Left hindlimb (tissue), 1 donor: ENCODE measurements at regions not wholly inside any gene's neighbourhood (a gene's known extent, or its start where the extent isn't known, plus 50 kb on each side); places are given as distances from the start of the nearest gene placed in this dataset.
"Not testable (repeated sequence)": the region's sequence is repeated elsewhere in the genome, so short reads cannot be mapped to it uniquely, and the experiment has no call there.

Source experiments
- DNase-seq: peaks from one replicate; pipeline ENCODE4 v3.0.0-alpha.2; 2018

DNA sequence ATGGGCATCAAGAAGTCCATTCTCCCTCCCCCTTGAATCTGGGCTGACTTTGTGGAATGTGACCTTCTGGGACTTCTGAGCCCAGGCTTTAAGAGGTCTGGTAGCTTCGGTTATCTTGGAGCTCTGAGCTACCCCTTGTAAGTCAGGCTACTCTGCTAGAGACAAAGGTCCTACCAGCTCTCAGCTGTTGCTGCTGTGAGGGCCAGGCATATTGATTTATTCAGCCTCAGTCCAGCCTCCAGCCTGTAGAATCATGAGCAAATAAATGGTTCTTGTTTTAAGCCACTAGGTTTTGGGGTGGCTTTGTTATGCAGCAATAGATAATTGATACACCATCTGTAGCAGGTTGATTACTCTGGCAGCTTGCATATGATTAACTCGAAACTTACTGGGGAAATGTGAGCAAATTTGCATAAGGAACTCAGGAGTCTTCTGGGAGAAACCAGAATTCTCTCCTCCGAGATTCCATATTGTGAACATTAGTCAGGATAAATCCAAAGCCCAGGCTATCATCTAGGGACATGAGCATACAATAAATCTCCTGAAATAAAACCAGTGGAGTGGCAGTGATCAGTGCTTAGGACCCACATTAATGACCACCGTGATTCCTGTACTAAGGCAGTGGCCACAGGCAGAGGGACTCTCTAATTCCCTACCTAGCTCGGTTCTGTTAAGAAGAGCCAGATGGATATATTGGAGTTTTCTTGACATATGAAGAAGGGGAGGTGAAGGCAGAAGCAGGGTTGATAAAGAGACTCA lies 336.1 kb downstream of the CDC5L start:
- no peak for DNase-seq

DNA sequence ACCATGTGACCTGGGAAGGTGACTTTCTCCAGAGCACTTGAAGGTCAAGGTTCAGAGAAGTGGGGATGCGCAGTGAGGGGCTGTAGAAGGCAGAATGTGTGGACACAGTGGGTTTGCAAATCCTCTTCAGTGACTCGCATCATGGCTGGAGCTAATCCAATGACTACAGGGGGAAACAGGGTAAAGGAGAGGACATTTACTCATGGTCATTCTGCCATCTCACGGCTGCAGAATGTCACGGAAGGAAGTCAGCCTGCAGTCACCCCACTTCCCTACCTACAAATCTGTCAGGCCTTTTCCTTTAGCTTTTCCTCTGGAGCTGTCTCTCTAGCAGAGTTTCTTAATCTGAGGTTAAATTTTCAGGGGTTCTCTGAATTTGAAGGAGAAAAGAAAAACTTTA lies 337.6 kb downstream of the CDC5L start:
- no peak for DNase-seq

DNA sequence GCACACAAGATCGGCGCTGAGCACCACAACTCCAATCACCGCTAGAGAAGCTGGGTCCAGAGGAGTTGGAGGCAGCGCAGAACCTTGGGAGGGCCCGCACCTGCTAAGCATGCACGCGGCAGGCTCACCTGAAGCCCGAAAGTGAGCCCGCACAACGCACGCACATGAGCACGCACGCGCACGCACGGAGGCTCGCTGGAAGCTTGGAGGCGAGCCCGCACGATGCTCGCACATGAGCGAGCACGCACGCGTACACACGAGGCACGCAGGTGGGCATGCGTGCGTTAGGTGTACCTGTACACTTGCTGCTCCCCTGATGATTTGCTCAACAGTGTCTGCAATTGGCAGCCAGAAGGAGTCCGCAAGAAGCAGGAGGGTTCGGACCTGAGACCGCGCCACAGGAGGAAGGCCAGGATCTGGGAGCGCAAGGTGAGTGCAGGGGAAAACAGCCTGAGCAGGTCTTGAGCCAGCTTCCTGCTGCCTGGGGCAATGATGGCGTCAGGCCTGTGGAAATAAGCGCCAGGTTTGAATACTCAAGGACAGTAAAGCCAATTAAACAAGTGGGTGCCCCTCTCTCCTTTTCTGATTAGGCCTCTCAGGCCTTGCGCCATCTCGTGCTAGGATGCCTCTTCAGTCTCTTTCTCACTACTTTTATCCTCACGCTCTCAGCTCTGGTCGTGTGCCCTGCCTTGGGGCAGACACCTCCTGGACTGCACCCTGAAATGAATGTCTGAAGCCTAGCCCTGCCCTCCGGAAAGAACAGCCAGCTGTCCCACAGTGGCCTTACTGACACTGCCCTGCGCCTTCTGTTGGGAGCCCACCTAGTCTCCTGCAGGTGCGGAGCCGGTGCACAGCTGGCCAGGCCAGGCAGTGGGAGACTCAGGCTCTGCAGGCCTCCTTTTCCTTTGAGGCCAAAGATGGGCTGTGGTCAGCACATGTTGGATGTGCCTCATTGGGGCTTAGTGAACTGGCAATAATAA lies 340.4 kb downstream of the CDC5L start:
- no peak for DNase-seq

DNA sequence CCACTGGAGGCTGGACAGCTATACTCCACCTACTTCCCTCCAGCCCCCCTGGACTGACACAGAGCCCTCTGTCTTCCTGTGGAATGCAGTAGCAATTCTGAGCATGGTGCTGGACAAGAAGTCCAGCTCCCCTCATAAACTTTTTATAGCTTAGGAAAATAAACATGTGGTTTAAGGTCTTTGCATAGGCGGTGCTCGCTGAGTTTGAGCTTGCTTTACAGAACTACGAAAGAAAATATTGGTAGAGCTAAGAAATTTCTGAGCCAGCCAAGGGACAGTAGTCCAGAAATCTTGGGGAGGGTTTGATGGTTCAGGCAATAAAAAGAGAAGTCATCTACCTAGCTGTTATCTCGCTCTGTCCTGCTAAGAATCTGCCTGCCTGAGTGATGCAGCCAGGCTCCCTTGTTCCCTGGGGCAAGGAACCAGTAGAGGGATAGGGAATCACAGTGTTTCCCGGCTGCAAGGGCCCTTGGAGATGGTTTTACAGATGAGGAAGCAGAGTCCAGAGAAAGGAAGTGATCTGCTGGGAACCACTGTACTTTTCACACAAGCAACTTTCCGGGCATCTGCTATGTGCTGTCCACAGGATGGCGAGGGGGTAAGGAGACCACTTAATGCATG lies 343.4 kb downstream of the CDC5L start:
- peak; percentile 46 for DNase-seq

DNA sequence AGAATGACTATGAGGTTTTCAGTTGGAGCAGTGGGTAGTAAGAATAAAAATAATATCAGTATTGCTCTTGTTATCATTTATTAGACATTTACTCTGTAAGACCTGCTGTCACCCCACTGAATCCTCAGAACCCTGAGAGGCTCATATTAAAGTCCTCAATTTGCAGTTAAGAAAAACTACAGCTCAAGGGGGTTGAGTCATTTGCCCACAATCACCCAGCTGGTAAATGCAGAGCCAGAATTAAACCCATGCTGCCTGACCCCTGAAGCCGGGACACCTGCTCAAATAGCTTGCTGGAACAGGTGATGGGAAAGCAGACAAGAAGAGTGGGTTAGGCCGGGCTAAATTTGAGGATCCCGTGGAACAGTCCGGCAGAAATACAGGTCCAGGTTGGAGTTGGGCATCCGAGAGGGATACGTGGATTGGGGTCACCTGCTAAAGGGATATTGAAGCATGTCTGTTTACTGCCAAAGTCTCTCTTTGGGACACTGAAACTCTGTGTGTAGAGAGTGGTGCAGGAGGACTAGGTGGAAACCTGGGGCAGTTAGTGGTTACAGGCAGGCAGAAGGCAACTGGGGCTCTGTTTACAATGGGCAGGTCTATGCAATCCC lies 344.1 kb downstream of the CDC5L start:
- no peak for DNase-seq

DNA sequence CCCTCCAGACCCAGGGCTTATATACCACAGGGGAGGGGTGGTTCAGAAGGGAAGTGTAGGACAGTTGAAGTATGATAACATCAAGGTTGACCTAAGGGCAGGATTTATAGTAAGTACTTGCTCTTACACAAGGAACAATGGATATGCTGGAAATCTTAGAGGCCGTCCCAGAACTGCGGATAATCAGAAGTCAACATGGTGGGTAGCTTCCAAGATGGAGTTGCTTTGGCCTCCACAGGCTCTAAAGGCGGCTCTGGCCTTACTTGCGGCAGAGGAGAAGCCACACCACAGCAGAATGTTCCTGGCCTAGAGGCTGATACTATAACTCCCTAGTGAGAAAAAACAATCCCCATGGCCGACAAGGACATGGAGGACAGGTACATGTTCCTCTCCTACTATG lies 344.7 kb downstream of the CDC5L start:
- DNase-seq, result no peak

DNA sequence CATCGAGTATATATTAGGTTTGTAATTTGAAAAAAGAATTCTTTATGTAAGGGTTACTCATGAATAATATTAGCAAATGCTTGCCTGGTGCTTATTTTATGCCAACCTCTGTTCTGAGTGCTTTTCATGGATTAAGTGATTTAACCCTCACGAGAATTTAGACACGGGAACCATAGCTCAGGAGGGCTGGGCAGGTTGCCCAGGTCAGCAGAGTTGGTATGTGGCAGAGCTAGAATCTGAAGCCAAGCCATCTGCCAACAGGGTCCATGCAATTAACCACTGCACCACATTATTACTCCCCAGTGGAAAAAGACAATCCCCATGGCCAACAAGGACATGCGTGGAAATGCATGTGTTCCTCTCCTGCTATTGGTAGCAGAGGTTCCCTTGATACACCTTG lies 345.6 kb downstream of the CDC5L start:
- DNase-seq, result no peak

DNA sequence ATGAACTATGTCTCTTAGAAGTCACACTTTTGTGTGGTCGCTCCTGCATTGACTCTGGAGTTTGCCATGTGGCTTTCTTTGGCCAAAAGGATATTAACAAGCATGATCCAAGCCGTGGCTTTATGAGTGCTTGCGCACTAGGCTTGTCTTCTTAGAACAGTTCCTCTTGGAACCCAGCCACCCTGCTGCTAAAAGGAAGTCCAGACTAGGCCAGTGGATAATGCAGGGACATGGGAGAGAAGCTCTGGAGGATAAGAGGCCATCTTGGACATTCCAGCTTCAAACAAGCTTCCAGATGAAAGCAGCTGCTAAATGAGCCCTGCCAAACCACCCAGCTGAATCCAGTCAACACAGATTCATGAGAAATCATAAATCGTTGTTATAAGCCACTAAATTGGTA lies 346.4 kb downstream of the CDC5L start:
- peak; percentile 55 for DNase-seq

DNA sequence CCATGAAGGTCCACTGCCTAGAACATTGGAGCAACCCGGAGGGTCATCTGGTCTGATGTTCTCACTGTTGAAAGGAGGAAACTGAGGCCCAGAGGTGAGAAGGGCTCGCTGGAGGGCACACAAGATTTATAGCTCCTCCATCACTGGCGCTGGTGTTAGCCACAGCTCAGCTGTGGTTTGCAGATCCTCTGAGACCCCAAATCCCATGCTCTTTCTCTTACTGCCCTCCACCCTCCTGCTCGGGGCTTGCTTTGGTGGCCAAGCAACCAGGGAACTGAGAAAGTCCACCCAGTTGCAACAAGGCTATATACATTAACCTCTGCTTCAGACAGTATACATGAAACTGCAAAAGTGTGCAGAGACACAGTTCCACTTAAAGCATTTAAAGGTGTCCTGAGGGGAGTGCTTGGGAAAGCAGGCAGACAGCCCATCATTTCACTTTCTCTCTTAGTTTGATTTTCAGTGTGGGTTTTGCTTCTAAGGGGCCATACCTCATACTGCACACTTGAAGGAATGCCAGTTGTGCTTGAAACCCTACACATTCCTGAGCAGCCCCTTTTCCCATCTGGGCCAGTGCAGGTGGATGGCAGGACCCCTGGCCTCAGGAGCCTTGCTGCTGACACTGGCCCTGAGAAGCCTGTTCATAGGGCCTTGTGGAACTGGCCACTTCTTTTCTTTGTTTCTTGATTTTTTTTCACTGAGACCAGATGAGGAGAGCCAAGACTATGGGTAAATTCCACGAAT lies 347.6 kb downstream of the CDC5L start:
- DNase-seq, result no peak

DNA sequence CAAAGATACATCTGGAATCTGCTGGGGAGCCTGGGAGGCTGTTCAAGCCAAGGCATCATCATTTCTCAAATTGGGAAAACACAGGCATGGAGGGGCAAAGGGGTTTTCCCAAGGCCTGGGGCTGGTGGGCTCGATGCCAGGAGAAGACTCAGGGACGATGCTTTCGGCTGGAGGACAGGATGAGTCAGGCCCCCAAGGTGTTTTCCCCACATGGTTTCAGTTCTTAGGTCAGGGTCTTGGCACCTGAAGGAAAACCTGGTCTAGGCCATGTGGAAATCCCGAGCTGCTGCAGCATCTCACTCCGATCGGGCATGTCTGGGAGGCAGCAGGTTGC lies 348.1 kb downstream of the CDC5L start:
- DNase-seq, result no peak

DNA sequence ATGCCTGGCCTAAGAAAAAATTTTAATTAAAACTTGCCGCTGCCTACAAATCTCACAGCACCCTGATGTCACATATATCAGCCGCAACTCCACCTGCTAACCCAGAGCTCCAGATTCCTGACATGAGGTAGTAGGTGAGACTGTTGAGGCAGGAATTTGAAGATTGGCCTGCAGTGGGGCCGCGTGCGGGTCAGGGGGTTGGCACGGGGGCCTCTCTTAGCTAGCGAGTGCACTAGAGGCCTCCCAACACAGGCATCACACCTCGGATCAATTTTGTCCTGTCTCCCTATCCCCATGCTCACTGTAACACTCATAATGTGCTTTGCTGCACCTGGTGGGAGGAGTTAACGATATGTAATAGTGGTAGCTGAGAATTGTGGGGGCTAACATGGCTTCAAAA lies 349.8 kb downstream of the CDC5L start:
- no peak for DNase-seq

DNA sequence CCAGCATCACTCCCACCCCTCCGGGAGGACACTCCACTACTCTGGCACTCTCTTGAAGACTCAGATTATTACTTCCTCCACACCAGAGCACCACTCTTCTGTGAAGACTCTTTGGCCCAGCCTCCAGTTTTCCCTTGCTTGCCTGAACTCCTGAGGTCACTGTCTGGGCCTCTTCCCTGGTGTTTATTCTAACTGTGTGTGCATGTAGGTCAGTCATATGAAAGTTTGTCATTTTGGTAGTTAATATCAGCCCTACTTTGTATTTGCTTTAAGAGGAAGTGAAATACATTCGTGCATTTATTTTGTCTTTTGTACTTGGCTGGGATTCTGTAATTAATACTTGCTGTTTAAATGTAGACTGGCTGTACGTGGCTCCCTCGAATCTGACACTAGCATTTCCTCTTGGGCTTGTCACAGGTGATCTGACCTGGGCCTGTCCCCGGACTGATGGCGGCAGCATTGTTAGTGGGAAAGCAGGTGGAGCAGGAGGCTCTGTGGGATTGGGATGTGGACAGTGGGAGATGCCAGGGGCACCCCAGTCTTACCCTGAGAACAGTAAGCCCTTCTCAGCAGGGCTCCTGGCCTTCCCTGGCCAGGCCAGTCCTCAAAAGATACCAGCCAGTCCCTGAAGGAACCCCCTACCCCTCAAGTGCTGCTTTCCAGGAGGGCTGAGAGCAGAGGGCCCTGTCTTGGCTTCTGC lies 350.5 kb downstream of the CDC5L start:
- DNase-seq, result no peak

DNA sequence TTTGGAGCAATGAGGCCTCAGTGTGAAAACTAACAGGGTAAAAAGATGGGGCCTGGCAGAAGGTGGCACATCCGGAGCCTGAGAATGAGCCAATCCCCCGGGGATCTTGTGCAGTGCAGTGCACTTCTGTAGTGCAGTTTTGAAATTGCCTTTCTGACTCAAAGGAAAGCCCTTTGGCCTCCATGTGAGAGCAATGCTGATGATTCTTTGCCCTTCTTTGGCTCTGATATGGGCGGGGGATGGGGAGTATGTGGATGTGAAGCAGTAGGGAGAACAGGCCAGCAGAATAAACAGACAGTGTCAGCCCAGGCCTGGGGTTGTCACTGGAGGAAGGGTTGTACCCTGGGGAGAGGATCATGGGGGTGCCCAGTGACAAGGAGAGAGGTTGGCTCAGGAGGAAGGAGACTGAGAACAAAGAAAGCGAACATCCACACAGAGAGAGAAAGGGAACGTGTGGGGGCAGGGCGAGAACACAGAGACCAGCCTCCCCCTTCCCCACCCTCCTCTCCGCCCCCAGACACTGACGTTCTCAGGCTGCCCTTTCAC lies 351.2 kb downstream of the CDC5L start:
- no peak for DNase-seq

DNA sequence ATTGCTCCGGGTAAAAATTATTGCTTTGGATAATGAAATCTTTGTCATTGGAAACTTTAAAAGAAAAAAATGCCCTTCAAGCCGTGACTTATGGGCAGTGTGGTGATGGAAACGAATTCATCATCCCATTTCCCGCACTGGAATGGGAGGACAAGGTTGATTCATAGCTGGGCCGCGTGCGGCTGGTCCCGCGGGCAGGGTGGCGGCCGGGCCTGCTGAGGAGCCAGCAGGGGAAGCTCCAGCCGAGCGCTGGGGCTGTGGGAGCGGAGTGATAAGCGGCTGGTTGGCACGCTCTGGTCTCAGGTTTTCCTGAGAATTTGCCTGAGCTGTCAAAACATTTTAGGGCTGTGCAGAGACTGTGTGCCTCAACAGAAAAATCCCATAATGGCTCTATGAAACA lies 351.7 kb downstream of the CDC5L start:
- DNase-seq, result no peak

DNA sequence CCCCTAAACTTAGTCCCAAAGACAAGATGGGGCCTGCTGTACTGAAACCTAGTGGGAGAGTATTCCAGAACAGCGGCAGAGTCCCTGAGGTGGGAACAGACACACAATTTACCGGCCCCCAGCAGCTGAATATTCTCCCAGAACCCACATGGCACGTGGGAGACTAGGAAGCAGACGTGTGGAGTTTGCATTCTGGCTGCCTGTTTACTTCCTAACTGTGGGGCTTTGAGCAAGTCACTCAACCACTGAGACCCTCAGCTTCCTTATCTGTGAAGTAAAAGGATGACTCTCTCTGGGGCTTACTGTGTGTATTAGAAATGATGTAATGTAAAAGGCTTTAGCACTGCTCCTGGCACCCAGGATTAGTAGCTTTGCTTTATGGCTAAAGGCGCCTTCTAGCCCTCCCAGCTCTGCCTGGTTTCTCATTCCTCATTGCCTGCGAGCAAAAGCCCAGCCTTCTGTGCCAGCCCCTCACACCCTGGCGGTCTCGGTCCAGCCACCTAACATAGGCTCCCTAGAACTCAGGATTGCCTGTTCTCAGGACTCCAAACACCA lies 353.1 kb downstream of the CDC5L start:
- DNase-seq, result no peak

DNA sequence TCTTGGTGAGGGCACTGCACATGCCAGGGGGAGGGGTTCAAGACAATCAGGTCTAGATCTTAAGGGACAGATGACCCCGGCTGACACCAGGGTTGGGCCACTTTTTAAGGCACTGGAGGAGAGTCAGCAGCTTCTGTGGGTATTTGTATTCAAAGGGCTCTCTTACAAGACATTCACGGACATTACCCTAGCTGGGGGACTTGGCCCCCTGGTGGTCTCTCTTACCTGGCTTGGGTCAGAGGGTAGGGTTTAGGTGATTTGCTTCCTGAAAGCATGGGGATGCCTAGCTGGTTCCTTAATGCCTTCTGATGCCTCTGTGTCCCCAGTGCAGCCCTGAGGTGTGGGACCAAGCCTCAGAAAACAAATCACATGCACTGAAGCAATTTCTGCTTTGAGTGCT lies 354.7 kb downstream of the CDC5L start:
- no peak for DNase-seq

DNA sequence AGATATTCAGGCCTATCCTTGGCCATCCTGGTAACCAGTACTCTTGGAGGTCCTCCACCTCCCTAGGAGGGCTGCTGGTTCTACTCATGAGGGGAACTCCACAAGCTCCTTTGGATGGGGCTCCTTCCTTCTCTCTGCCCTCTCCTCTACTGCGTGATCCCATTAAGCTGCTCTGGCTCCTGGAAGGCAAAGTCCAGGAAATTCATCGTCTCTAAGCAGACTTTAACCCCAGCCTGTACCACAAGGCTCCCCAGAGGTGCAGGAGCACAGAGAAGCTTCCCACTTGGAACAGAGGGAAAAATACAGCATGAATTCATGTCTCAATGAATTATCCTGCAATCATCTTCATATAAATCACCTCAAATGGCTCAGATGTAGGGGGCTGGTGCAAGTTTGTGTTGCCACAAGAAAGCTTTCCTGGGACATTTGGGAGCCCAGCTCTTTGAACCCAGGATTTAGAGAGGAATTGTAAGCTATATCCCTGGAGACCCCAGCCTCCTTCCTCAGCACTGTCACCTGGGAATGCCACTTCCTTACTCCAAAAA lies 355.4 kb downstream of the CDC5L start:
- no peak for DNase-seq

DNA sequence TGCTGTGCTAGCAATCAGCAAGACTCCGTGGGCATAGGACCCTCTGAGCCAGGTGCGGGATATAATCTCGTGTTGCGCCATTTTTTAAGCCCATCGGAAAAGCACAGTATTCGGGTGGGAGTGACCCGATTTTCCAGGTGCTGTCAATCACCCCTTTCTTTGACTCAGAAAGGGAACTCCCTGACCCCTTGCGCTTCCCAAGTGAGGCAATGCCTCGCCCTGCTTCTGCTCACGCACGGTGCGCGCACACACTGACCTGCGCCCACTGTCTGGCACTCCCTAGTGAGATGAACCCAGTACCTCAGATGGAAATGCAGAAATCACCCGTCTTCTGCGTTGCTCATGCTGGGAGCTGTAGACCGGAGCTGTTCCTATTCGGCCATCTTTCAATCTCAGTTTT lies 372.6 kb downstream of the CDC5L start:
- not testable (repeated sequence) for DNase-seq

DNA sequence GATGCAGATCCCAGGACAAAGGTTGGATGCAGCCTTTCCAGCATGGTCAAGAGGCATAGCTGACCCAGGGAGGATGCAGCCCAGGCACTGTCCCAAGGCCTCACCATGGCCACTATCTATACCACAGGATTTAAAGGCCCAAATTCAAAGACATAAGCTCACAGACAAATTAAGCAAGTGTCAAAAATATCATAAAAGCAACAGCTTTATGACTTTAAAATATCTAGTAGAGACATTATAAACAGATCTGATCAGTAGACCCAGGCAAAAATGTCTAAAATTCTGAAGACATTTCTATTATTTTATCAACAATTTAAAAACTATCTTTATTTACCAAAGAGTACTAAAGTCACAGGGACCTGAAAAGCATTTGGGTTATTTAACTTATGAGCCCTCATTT lies 373.5 kb downstream of the CDC5L start:
- no peak for DNase-seq

DNA sequence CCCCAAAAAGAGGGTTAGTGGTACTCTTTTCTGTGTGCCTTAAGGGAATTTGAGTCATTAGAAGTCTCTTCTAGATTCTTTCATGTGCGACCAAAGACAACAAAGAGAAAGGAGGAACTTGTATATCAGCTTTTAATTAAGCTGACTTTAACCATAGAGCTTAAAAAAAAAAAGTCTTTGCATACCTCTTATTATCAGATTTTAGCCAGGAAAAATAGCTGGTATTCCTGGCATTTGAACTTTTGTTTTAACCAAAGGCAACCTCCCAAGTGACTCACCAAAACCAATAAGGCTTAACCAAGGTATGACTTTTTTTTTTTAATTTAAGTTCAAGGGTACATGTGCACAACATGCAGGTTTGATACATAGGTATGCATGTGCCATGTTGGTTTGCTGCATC lies 375.0 kb downstream of the CDC5L start:
- DNase-seq, result no peak
